H9 (cell line): ENCODE measurements at regions not wholly inside any gene's neighbourhood (a gene's known extent, or its start where the extent isn't known, plus 50 kb on each side); places are given as distances from the start of the nearest gene placed in this dataset.

Experiments
- DNase-seq: peaks from one replicate; pipeline ENCODE4 v3.0.0-alpha.2; 2017
- H2AFZ ChIP-seq: one replicate; pipeline ENCODE4 v1.6.1; 2013; ENCODE audit warnings: mild to moderate bottlenecking, low read length, control low read depth, moderate library complexity
- H2AK5ac ChIP-seq: 2 replicates; pipeline ENCODE4 v1.6.1; 2013; ENCODE audit warnings: low read length, control low read depth, mixed read lengths; ENCODE audit not compliant: insufficient read length
- H2BK120ac ChIP-seq: one replicate; pipeline ENCODE4 v1.6.1; 2013; ENCODE audit warnings: low read depth, mild to moderate bottlenecking, low read length, control low read depth, inconsistent platforms; ENCODE audit not compliant: poor library complexity, severe bottlenecking
- H2BK12ac ChIP-seq: 2 replicates; pipeline ENCODE4 v1.6.1; 2013; ENCODE audit warnings: low read length, control low read depth, mixed read lengths, low read depth; ENCODE audit not compliant: insufficient read length
- H2BK15ac ChIP-seq: 2 replicates; pipeline ENCODE4 v1.6.1; 2013; ENCODE audit warnings: low read depth, low read length, control low read depth
- H2BK20ac ChIP-seq: one replicate; pipeline ENCODE4 v1.6.1; 2013; ENCODE audit warnings: low read depth, mild to moderate bottlenecking, low read length, control low read depth, inconsistent platforms; ENCODE audit not compliant: poor library complexity, severe bottlenecking
- H2BK5ac ChIP-seq: 2 replicates; pipeline ENCODE4 v1.6.1; 2013; ENCODE audit warnings: low read length, control low read depth, mixed read lengths; ENCODE audit not compliant: insufficient read length
- H3K14ac ChIP-seq: 2 replicates; pipeline ENCODE4 v1.6.1; 2013; ENCODE audit warnings: low read length, control low read depth; ENCODE audit not compliant: insufficient read depth
- H3K18ac ChIP-seq: 2 replicates; pipeline ENCODE4 v1.6.1; 2013; ENCODE audit warnings: low read depth, mild to moderate bottlenecking, mixed read lengths, low read length, control low read depth; ENCODE audit not compliant: insufficient read length
- H3K23ac ChIP-seq: 2 replicates; pipeline ENCODE4 v1.6.1; 2013; ENCODE audit warnings: low read length, control low read depth, mixed read lengths, low read depth; ENCODE audit not compliant: insufficient read length
- H3K23me2 ChIP-seq: 2 replicates; pipeline ENCODE4 v1.6.1; 2013; ENCODE audit warnings: low read depth, mild to moderate bottlenecking, mixed read lengths, low read length, control low read depth; ENCODE audit not compliant: insufficient read length, poor library complexity, severe bottlenecking
- H3K27ac ChIP-seq: 2 replicates; pipeline ENCODE4 v1.5.1; 2013; ENCODE audit warnings: low read length, control low read depth, mixed read lengths, low read depth; ENCODE audit not compliant: insufficient read length
- H3K27me3 ChIP-seq: 2 replicates; pipeline ENCODE4 v1.6.1; 2013; ENCODE audit warnings: low read length, control low read depth, inconsistent platforms; ENCODE audit not compliant: insufficient read depth
- H3K4ac ChIP-seq: 2 replicates; pipeline ENCODE4 v1.6.1; 2013; ENCODE audit warnings: low read depth, mild to moderate bottlenecking, control low read depth, inconsistent platforms, low read length, moderate library complexity
- H3K4me1 ChIP-seq: 2 replicates; pipeline ENCODE4 v1.6.1; 2013; ENCODE audit warnings: low read length, control low read depth, inconsistent platforms; ENCODE audit not compliant: insufficient read depth
- H3K4me2 ChIP-seq: 2 replicates; pipeline ENCODE4 v1.6.1; 2013; ENCODE audit warnings: low read length, control low read depth, mixed read lengths; ENCODE audit not compliant: insufficient read length, insufficient read depth
- H3K56ac ChIP-seq: 2 replicates; pipeline ENCODE4 v1.6.1; 2013; ENCODE audit warnings: low read depth, mild to moderate bottlenecking, mixed read lengths, low read length, control low read depth; ENCODE audit not compliant: insufficient read length
- H3K79me1 ChIP-seq: 2 replicates; pipeline ENCODE4 v1.6.1; 2013; ENCODE audit warnings: low read depth, mild to moderate bottlenecking, moderate library complexity, low read length, control low read depth, inconsistent platforms; ENCODE audit not compliant: insufficient read depth, poor library complexity, severe bottlenecking
- H3K79me2 ChIP-seq: 2 replicates; pipeline ENCODE4 v1.6.1; 2013; ENCODE audit warnings: low read length, control low read depth, inconsistent platforms; ENCODE audit not compliant: insufficient read depth
- H3K9ac ChIP-seq: 2 replicates; pipeline ENCODE4 v1.6.1; 2013; ENCODE audit warnings: low read length, control low read depth, mixed read lengths; ENCODE audit not compliant: insufficient read length; ENCODE audit errors: extremely low read depth
- H3K9me3 ChIP-seq: one replicate; pipeline ENCODE4 v1.6.1; 2013; ENCODE audit warnings: low read depth, low read length, inconsistent platforms; ENCODE audit not compliant: control insufficient read depth
- H3T11ph ChIP-seq: one replicate; pipeline ENCODE4 v1.6.1; 2013; ENCODE audit warnings: mild to moderate bottlenecking, low read length, control low read depth, inconsistent platforms
- H4K20me1 ChIP-seq: one replicate; pipeline ENCODE4 v1.6.1; 2013; ENCODE audit not compliant: control insufficient read depth, insufficient read length, insufficient read depth
- H4K5ac ChIP-seq: 2 replicates; pipeline ENCODE4 v1.6.1; 2013; ENCODE audit warnings: low read depth, mild to moderate bottlenecking, mixed read lengths, low read length, control low read depth; ENCODE audit not compliant: insufficient read length
- H4K8ac ChIP-seq: replicated peaks from 2 replicates; pipeline ENCODE4 v1.6.1; 2013; ENCODE audit warnings: low read length, control low read depth, mixed read lengths, low read depth; ENCODE audit not compliant: insufficient read length
- H4K91ac ChIP-seq: 2 replicates; pipeline ENCODE4 v1.6.1; 2013; ENCODE audit warnings: low read depth, mild to moderate bottlenecking, moderate library complexity, mixed read lengths, low read length, control low read depth; ENCODE audit not compliant: insufficient read length
- H3K27ac Mint-ChIP-seq, 3 experiments: 2 replicates in 2 of 3; 3 replicates in 1 of 3; pipeline ENCODE4 v1.8.0; 2020 to 2021; ENCODE audit warnings: mixed read lengths in 3 of 3, mild to moderate bottlenecking in 1 of 3, moderate library complexity in 1 of 3
- H3K27me3 Mint-ChIP-seq: 2 replicates; pipeline ENCODE4 v1.8.0; 2021; ENCODE audit warnings: low read depth, mild to moderate bottlenecking, moderate library complexity, mixed read lengths
- H3K36me3 Mint-ChIP-seq, 3 experiments: 2 replicates in 2 of 3; 3 replicates in 1 of 3; pipeline ENCODE4 v1.8.0; 2020 to 2021; ENCODE audit warnings: low read depth in 3 of 3, mixed read lengths in 3 of 3; ENCODE audit not compliant: insufficient read depth in 1 of 3
- H3K4me1 Mint-ChIP-seq, 2 experiments: 2 replicates each; pipeline ENCODE4 v1.8.0; 2020; ENCODE audit warnings: mixed read lengths in 2 of 2
- H3K4me3 Mint-ChIP-seq, 2 experiments: 2 replicates in 1 of 2; 3 replicates in 1 of 2; pipeline ENCODE4 v1.8.0; 2020 to 2021; ENCODE audit warnings: mild to moderate bottlenecking in 2 of 2, mixed read lengths in 2 of 2, moderate library complexity in 1 of 2
- H3K9me3 Mint-ChIP-seq, 2 experiments: 2 replicates in 1 of 2; 3 replicates in 1 of 2; pipeline ENCODE4 v1.8.0; 2020; ENCODE audit warnings: mild to moderate bottlenecking in 2 of 2, mixed read lengths in 2 of 2, moderate library complexity in 1 of 2
- CTCF ChIP-seq: fragments of 200-600 bp; sonication (generic); conservative IDR thresholded peaks from 3 replicates; pipeline ENCODE4 v1.8.0; 2021; ENCODE audit warnings: antibody characterized with exemption, mild to moderate bottlenecking
- WGBS: extraction: QIAGEN DNeasy Blood & Tissue Kit; methylation state at CpG from one replicate; pipeline ENCODE4 v1.1.7; 2013; ENCODE audit warnings: missing lambda C conversion rate, low lambda C conversion rate, mixed read lengths; ENCODE audit not compliant: insufficient read length; ENCODE audit errors: extremely low coverage; 5-methylcytosine and 5-hydroxymethylcytosine counted together

- no peak overlapping the region for H4K8ac ChIP-seq
- H3K27ac ChIP-seq, result no peak overlapping the region
- H3K4ac ChIP-seq, result no peak overlapping the region
- no peak for TF ChIP-seq CTCF
- H2BK15ac ChIP-seq, result no peak overlapping the region
- no peaks in the 10 kb centered on the region for H3K4me1 ChIP-seq
- no CpG with 5 or more reads among the region's 3 CpGs for WGBS
- H2AFZ ChIP-seq, result no peak overlapping the region
- H3K4me2 ChIP-seq, result no peak overlapping the region
- H4K20me1 ChIP-seq, result no peaks in the 10 kb centered on the region
- H2BK20ac ChIP-seq, result no peak overlapping the region
- H2BK12ac ChIP-seq, result no peak overlapping the region
- Mint-ChIP-seq H3K4me1 (no peaks in the 10 kb centered on the region), H3K27me3 (no peaks in the 10 kb centered on the region), H3K36me3 (peaks cover 0 to 3% (median 0%) of the 10 kb centered on the region in 3 experiments; a peak in 1 of 7 replicates), H3K4me3 (no peak overlapping the region), H3K27ac (no peak overlapping the region), H3K9me3 (peaks cover 0 to 3% of the 10 kb centered on the region in 2 experiments; a peak in 2 of 5 replicates)
- H3K27me3 ChIP-seq, result no peaks in the 10 kb centered on the region
- H3K18ac ChIP-seq, result no peak overlapping the region
- no peak for DNase-seq
- H3K14ac ChIP-seq, result no peak overlapping the region
- H2AK5ac ChIP-seq, result no peak overlapping the region
- H3K79me1 ChIP-seq, result no peaks in the 10 kb centered on the region
- H2BK5ac ChIP-seq, result no peak overlapping the region
- no peaks in the 10 kb centered on the region for H3K79me2 ChIP-seq
- no peaks in the 10 kb centered on the region for H3K9me3 ChIP-seq
- H3K56ac ChIP-seq, result no peak overlapping the region
- no peak overlapping the region for H3K9ac ChIP-seq
- no peaks in the 10 kb centered on the region for H3K23me2 ChIP-seq
- no peak overlapping the region for H3T11ph ChIP-seq
- H3K23ac ChIP-seq, result no peak overlapping the region
- H4K91ac ChIP-seq, result no peak overlapping the region
- no peak overlapping the region for H2BK120ac ChIP-seq
- no peak overlapping the region for H4K5ac ChIP-seq
Measured at GRCh38 chr4:137866671-137867070, 334.4 kb upstream of the PCDH18 start.
